ENCODE measurements at regions not wholly inside any gene's neighbourhood (a gene's known extent, or its start where the extent isn't known, plus 50 kb on each side); places are given as distances from the start of the nearest gene placed in this dataset.
A peak's percentile ranks its signal among the peaks of the same experiment; 100 is the strongest.

DNA sequence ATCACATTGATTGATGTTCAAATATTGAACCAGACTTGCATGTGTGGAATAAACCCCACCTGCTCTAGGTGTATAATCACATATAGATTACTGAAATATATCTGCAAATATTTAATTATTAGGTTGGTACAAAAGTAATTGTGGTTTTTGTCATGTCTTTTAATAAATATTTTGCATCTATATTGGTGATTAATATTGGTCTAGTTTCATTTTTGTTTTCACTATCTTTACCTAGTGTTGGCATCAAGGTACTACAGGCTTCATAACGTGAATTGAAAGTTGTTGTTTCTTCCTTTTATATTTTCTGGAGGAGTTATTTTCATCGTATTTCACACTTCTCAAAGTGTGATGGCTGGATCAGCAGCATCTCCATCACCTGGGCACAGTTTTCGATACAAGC, 740.0 kb upstream of the TMEM132C start:
- H3K4me3 ChIP-seq (ENCODE audit: insufficient read depth, low read length) = no peak overlapping the region
- no peak for DNase-seq (ENCODE audit: insufficient read length, low spot score, missing footprints)
- H3K4me2 ChIP-seq (ENCODE audit: insufficient read depth, low read length) = no peak overlapping the region
- no peak overlapping the region for H3K27ac ChIP-seq (ENCODE audit: low read depth, low read length)
- H2AFZ ChIP-seq (ENCODE audit: low read length) = no peak overlapping the region
- H3K79me2 ChIP-seq (ENCODE audit: insufficient read depth, low read length) = no peaks in the 10 kb centered on the region
- no peaks in the 10 kb centered on the region for H3K4me1 ChIP-seq (ENCODE audit: insufficient read depth, low read length)
- no peaks in the 10 kb centered on the region for H3K36me3 ChIP-seq (ENCODE audit: insufficient read depth, low read length)
- H3K9me3 ChIP-seq (ENCODE audit: low read depth, low read length) = no peaks in the 10 kb centered on the region
- H4K20me1 ChIP-seq (ENCODE audit: insufficient read depth, low read length) = no peaks in the 10 kb centered on the region
- TF ChIP-seq, protein P1, sequence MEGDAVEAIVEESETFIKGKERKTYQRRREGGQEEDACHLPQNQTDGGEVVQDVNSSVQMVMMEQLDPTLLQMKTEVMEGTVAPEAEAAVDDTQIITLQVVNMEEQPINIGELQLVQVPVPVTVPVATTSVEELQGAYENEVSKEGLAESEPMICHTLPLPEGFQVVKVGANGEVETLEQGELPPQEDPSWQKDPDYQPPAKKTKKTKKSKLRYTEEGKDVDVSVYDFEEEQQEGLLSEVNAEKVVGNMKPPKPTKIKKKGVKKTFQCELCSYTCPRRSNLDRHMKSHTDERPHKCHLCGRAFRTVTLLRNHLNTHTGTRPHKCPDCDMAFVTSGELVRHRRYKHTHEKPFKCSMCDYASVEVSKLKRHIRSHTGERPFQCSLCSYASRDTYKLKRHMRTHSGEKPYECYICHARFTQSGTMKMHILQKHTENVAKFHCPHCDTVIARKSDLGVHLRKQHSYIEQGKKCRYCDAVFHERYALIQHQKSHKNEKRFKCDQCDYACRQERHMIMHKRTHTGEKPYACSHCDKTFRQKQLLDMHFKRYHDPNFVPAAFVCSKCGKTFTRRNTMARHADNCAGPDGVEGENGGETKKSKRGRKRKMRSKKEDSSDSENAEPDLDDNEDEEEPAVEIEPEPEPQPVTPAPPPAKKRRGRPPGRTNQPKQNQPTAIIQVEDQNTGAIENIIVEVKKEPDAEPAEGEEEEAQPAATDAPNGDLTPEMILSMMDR (IDR thresholded peaks at IDR 0.05; ENCODE audit: extremely low read depth, low read depth, low read length) = no peak
- no peaks in the 10 kb centered on the region for H3K27me3 ChIP-seq (ENCODE audit: insufficient read depth, low read length)

DNA sequence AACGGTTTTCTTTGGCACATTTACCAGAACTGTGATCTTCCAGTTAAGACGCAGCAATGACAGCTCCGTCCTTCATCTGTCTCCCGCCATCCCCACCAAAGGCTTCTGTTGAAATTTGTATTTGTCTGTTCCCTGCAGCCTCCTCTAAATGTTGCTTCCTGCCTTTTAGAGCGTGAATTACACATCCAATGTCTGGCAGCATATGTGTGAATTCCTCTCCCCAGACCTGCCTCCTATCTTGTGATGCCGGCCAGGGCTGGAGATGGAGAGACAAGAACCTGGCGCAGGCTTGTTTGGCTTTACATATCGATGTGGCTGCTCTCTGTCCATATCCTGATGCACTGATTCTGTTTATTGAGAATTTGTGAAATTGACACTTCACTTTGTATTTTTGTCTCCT, 738.4 kb upstream of the TMEM132C start:
- Histone ChIP-seq H3K27ac (ENCODE audit: low read depth, low read length) (no peak overlapping the region), H2AFZ (ENCODE audit: low read length) (peak overlapping the region; percentile 11), H4K20me1 (ENCODE audit: insufficient read depth, low read length) (no peaks in the 10 kb centered on the region), H3K4me3 (ENCODE audit: insufficient read depth, low read length) (no peak overlapping the region), H3K4me1 (ENCODE audit: insufficient read depth, low read length) (no peaks in the 10 kb centered on the region), H3K4me2 (ENCODE audit: insufficient read depth, low read length) (no peak overlapping the region), H3K9me3 (ENCODE audit: low read depth, low read length) (no peaks in the 10 kb centered on the region), H3K79me2 (ENCODE audit: insufficient read depth, low read length) (no peaks in the 10 kb centered on the region), H3K36me3 (ENCODE audit: insufficient read depth, low read length) (no peaks in the 10 kb centered on the region), H3K27me3 (ENCODE audit: insufficient read depth, low read length) (no peaks in the 10 kb centered on the region)
- TF ChIP-seq, protein P1 (IDR thresholded peaks at IDR 0.05; ENCODE audit: extremely low read depth, low read depth, low read length) = no peak
- no peak for DNase-seq (ENCODE audit: insufficient read length, low spot score, missing footprints)

DNA sequence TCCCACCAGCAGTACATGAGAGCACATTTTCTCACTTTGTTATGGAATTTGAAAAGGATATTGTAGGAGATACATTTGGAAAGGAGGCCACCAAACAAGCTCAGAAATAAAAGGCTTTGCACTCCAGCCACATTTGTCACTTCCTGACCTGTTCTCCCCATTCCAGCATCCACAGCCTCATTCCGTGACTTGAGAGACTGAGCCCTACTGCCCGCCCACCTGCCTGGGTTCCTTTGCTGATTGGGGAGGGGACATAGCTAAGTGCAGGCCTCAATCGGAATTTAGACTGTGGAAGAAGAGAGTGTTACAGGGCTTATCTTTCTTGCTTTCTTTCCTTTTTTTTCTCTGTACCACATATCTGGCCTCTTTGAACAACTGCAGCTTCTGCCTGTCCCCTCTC, 735.4 kb upstream of the TMEM132C start:
- TF ChIP-seq, protein P1 (IDR thresholded peaks at IDR 0.05; ENCODE audit: extremely low read depth, low read depth, low read length) = no peak
- Histone ChIP-seq H3K36me3 (ENCODE audit: insufficient read depth, low read length) (no peaks in the 10 kb centered on the region), H3K4me3 (ENCODE audit: insufficient read depth, low read length) (no peak overlapping the region), H3K9me3 (ENCODE audit: low read depth, low read length) (no peaks in the 10 kb centered on the region), H3K4me1 (ENCODE audit: insufficient read depth, low read length) (no peaks in the 10 kb centered on the region), H2AFZ (ENCODE audit: low read length) (peak overlapping the region; percentile 9), H4K20me1 (ENCODE audit: insufficient read depth, low read length) (no peaks in the 10 kb centered on the region), H3K27ac (ENCODE audit: low read depth, low read length) (no peak overlapping the region), H3K4me2 (ENCODE audit: insufficient read depth, low read length) (no peak overlapping the region), H3K27me3 (ENCODE audit: insufficient read depth, low read length) (no peaks in the 10 kb centered on the region), H3K79me2 (ENCODE audit: insufficient read depth, low read length) (no peaks in the 10 kb centered on the region)
- DNase-seq (ENCODE audit: insufficient read length, low spot score, missing footprints) = no peak

DNA sequence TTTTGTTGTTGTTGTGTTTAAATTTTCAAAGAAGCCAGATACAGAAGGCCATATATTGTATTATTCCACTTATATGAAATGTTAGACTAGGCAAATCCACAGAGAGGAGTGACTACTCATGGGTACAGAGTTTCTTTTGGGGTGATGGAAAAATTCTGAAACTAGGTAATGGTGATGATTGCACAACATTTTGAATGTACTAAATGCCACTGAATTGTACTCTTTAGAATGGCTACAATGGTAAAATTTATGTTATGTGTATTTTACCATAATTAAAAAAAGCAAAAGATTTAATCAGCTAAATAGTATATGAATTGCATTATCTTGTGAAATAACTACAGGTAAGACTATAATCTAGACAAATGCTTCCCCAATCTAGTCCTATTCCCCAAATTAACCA, 733.6 kb upstream of the TMEM132C start:
- H3K4me3 ChIP-seq (ENCODE audit: insufficient read depth, low read length) = no peak overlapping the region
- H4K20me1 ChIP-seq (ENCODE audit: insufficient read depth, low read length) = no peaks in the 10 kb centered on the region
- no peaks in the 10 kb centered on the region for H3K4me1 ChIP-seq (ENCODE audit: insufficient read depth, low read length)
- TF ChIP-seq, protein P1 (IDR thresholded peaks at IDR 0.05; ENCODE audit: extremely low read depth, low read depth, low read length) = no peak
- no peaks in the 10 kb centered on the region for H3K9me3 ChIP-seq (ENCODE audit: low read depth, low read length)
- no peak overlapping the region for H3K4me2 ChIP-seq (ENCODE audit: insufficient read depth, low read length)
- H2AFZ ChIP-seq (ENCODE audit: low read length) = no peak overlapping the region
- no peak for DNase-seq (ENCODE audit: insufficient read length, low spot score, missing footprints)
- no peak overlapping the region for H3K27ac ChIP-seq (ENCODE audit: low read depth, low read length)
- no peaks in the 10 kb centered on the region for H3K36me3 ChIP-seq (ENCODE audit: insufficient read depth, low read length)
- H3K27me3 ChIP-seq (ENCODE audit: insufficient read depth, low read length) = no peaks in the 10 kb centered on the region
- no peaks in the 10 kb centered on the region for H3K79me2 ChIP-seq (ENCODE audit: insufficient read depth, low read length)
